ENCODE measurements at regions not wholly inside any gene's neighbourhood (a gene's known extent, or its start where the extent isn't known, plus 50 kb on each side); places are given as distances from the start of the nearest gene placed in this dataset.

DNA sequence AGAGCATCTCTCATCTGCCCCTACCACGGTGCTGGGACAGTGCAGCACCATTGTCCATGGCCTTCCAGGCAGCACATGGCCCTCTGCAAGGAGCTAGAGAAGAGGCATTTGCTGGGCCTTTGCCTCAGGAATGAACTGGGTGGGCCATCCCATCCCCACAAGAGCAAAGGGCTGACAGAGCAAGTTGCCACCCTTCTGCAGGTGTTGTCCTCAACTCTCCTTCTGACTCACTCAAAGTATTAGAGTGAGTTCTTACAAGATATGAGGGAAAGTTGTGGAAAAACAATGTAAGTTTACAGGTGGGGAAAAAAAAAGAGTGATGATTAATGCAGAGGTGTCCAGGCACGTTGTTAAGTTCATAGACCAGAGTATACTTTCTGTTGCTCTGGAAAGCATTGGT lies 261.2 kb downstream of the SKIDA1 start:
- 0 out of 2 replicates have a peak, but pooled peaks cover 3% of the 10 kb centered on the region for H3F3A ChIP-seq (ENCODE audit: insufficient read depth, low read depth)
- H3K4me2 ChIP-seq, result no peak overlapping the region
- BruUV-seq (replicated peaks), result no TSS peak
- no peaks in the 10 kb centered on the region for H4K20me1 ChIP-seq (ENCODE audit: insufficient read depth)
- no peaks in the 10 kb centered on the region for H3K9me3 ChIP-seq (ENCODE audit: insufficient read depth, low read depth)
- no peaks in the 10 kb centered on the region for H3K9me2 ChIP-seq (ENCODE audit: insufficient read depth)
- DNase-seq, result peak; percentile 43 to 80
- POLR2A ChIA-PET (ENCODE audit: unreplicated experiment), result interaction anchor here (0.6 kb wide), 1 partner anchor 25 kb away, joined by 9 read pairs; no protein-coding TSS in a partner anchor
- no peak overlapping the region for H3K4me3 ChIP-seq
- intact Hi-C loops (cut with micrococcal nuclease; ENCODE audit: unreplicated experiment), result loop anchor here (2.0 kb wide), 1 partner anchor 25 kb away; no protein-coding TSS in a partner anchor
- H2AFZ ChIP-seq, result no peak overlapping the region
- H3K27me3 ChIP-seq (ENCODE audit: insufficient read depth, low read depth), result no peaks in the 10 kb centered on the region
- CTCF ChIA-PET, result interaction anchor here (0.6 kb wide), 1 partner anchor 316 kb away, joined by 5 read pairs; no protein-coding TSS in a partner anchor
- H3K27ac ChIP-seq, result no peak overlapping the region
- H3K4me1 ChIP-seq (replicated peaks; ENCODE audit: insufficient read depth), result peaks cover 24% of the 10 kb centered on the region
- no peak for TF ChIP-seq EZH2 (IDR thresholded peaks at IDR 0.05; ENCODE audit: low read depth)
- TF ChIP-seq, protein P1, sequence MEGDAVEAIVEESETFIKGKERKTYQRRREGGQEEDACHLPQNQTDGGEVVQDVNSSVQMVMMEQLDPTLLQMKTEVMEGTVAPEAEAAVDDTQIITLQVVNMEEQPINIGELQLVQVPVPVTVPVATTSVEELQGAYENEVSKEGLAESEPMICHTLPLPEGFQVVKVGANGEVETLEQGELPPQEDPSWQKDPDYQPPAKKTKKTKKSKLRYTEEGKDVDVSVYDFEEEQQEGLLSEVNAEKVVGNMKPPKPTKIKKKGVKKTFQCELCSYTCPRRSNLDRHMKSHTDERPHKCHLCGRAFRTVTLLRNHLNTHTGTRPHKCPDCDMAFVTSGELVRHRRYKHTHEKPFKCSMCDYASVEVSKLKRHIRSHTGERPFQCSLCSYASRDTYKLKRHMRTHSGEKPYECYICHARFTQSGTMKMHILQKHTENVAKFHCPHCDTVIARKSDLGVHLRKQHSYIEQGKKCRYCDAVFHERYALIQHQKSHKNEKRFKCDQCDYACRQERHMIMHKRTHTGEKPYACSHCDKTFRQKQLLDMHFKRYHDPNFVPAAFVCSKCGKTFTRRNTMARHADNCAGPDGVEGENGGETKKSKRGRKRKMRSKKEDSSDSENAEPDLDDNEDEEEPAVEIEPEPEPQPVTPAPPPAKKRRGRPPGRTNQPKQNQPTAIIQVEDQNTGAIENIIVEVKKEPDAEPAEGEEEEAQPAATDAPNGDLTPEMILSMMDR (conservative IDR thresholded peaks at IDR 0.05), result no peak
- H3K36me3 ChIP-seq (ENCODE audit: low read depth), result no peaks in the 10 kb centered on the region
- H3K79me2 ChIP-seq (ENCODE audit: low read depth), result no peaks in the 10 kb centered on the region

DNA sequence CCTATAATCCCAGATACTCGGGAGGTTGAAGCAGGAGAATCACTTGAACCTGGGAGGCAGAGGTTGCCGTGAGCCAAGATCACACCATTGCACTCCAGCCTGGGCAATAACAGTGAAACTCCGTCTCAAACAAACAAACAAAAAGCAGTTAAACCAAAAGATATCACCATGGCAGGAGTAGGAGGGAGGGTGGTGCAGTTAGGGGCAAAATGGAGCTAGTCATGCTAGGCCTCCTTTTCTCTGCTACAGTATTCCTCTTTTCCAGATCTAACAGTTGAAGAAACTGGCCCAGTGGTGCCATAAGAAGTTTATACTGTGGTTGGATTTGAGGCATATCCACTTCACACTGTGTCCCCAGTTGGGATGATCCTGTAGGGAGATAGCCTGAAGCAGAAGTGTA lies 261.6 kb downstream of the SKIDA1 start:
- Histone ChIP-seq H2AFZ (no peak overlapping the region), H3K4me3 (no peak overlapping the region), H3K27me3 (ENCODE audit: insufficient read depth, low read depth) (no peaks in the 10 kb centered on the region), H3K9me2 (ENCODE audit: insufficient read depth) (no peaks in the 10 kb centered on the region), H3K9me3 (ENCODE audit: insufficient read depth, low read depth) (no peaks in the 10 kb centered on the region), H3K36me3 (ENCODE audit: low read depth) (no peaks in the 10 kb centered on the region), H3K4me1 (replicated peaks; ENCODE audit: insufficient read depth) (peaks cover 24% of the 10 kb centered on the region), H3F3A (ENCODE audit: insufficient read depth, low read depth) (0 out of 2 replicates have a peak, but pooled peaks cover 3% of the 10 kb centered on the region), H3K4me2 (no peak overlapping the region), H3K27ac (no peak overlapping the region), H4K20me1 (ENCODE audit: insufficient read depth) (no peaks in the 10 kb centered on the region), H3K79me2 (ENCODE audit: low read depth) (no peaks in the 10 kb centered on the region)
- ChIA-PET CTCF (interaction anchor here (0.6 kb wide), 1 partner anchor 317 kb away, joined by 5 read pairs; no protein-coding TSS in a partner anchor), POLR2A (ENCODE audit: unreplicated experiment) (interaction anchor here (0.6 kb wide), 1 partner anchor 25 kb away, joined by 9 read pairs; no protein-coding TSS in a partner anchor)
- intact Hi-C loops (cut with micrococcal nuclease; ENCODE audit: unreplicated experiment), result loop anchor here (2.0 kb wide), 1 partner anchor 25 kb away; no protein-coding TSS in a partner anchor
- no TSS peak for BruUV-seq (replicated peaks)
- TF ChIP-seq, protein P1 (conservative IDR thresholded peaks at IDR 0.05), result no peak
- no peak for DNase-seq

DNA sequence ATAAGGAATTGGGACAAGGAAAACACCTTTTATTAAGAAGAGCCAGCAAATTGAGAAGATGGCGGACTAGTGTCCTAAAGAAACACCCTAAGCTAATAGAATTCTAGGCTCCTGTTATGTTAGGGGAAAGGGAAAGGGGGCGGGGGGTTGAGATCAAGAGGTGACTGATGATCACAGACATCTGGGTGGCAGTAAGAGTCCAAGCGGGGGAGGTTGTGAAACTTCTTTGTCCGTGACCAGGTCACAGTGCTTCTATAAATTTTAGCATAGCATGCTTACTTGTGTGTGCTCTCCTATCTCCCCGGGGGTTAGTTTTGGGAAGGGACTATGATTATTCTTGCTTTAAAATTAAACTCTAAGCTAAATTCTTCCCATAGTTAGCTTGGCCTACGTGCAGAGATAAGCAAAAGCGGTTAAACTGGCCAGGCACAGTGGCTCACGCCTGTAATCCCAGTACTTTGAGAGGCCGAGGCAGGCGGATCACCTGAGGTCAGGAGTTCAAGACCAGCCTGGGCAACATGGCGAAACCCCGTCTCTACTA lies 262.1 kb downstream of the SKIDA1 start:
- no peak for TF ChIP-seq EZH2 (IDR thresholded peaks at IDR 0.05; ENCODE audit: low read depth)
- TF ChIP-seq, protein P1 (conservative IDR thresholded peaks at IDR 0.05), result no peak
- 0 out of 2 replicates have a peak, but pooled peaks cover 3% of the 10 kb centered on the region for H3F3A ChIP-seq (ENCODE audit: insufficient read depth, low read depth)
- H4K20me1 ChIP-seq (ENCODE audit: insufficient read depth), result no peaks in the 10 kb centered on the region
- no peaks in the 10 kb centered on the region for H3K27me3 ChIP-seq (ENCODE audit: insufficient read depth, low read depth)
- intact Hi-C loops (cut with micrococcal nuclease; ENCODE audit: unreplicated experiment), result no loop called here
- ChIA-PET CTCF (no interaction called here), POLR2A (ENCODE audit: unreplicated experiment) (no interaction called here)
- BruUV-seq (replicated peaks), result no TSS peak
- no peak overlapping the region for H2AFZ ChIP-seq
- H3K9me2 ChIP-seq (ENCODE audit: insufficient read depth), result no peaks in the 10 kb centered on the region
- H3K36me3 ChIP-seq (ENCODE audit: low read depth), result no peaks in the 10 kb centered on the region
- no peak for DNase-seq
- H3K4me3 ChIP-seq, result no peak overlapping the region
- H3K9me3 ChIP-seq (ENCODE audit: insufficient read depth, low read depth), result no peaks in the 10 kb centered on the region
- H3K4me2 ChIP-seq, result no peak overlapping the region
- no peaks in the 10 kb centered on the region for H3K79me2 ChIP-seq (ENCODE audit: low read depth)
- H3K27ac ChIP-seq, result no peak overlapping the region
- peaks cover 24% of the 10 kb centered on the region for H3K4me1 ChIP-seq (replicated peaks; ENCODE audit: insufficient read depth)
